HCT116 (cell line): ENCODE measurements at regions not wholly inside any gene's neighbourhood (a gene's known extent, or its start where the extent isn't known, plus 50 kb on each side); places are given as distances from the start of the nearest gene placed in this dataset.

Experiments used
- ATAC-seq: fragments of 200-7000 bp; cut with Tn5 transposase; 2 replicates; pipeline ENCODE4 v1.9.1; 2020; ENCODE audit warnings: mild to moderate bottlenecking, moderate library complexity
- BruUV-seq: library from RNA; stranded (reverse); fragments of 400-500 nt; replicated peaks from 2 replicates; lab custom pipeline; 2021; lab: Mats Ljungman, UMichigan
- CTCF ChIA-PET: fragments of 300-600 bp; sonication (Branson Sonifier 250); formaldehyde crosslinking; loops from one replicate; lab custom pipeline; 2021; ENCODE audit warnings: antibody characterized with exemption; lab: Charles Lee
- POLR2A ChIA-PET: fragments of 300-600, 350-600 bp; sonication (Branson Sonifier 250); formaldehyde crosslinking; loops from one replicate; lab custom pipeline; 2021; ENCODE audit warnings: antibody characterized with exemption; lab: Charles Lee
- RAD21 ChIA-PET, 2 experiments: fragments of 300-600 bp; sonication (Branson Sonifier 250); formaldehyde crosslinking; loops; one replicate each; lab custom pipeline; 2023; ENCODE audit warnings: low total read pairs in 2 of 2; ENCODE audit not compliant: uncharacterized antibody in 2 of 2, unreplicated experiment in 2 of 2, low non-redundant PET in 1 of 2; lab: Charles Lee
- DNase-seq: peaks from one replicate; pipeline ENCODE4 v3.0.0-alpha.2; 2010; ENCODE audit warnings: low read depth, low spot score
- H2AFZ ChIP-seq: fragments of 200-600 bp; shearing (Covaris generic), sonication (generic); 2 replicates; pipeline ENCODE4 v1.6.1; 2017; ENCODE audit warnings: low read depth, mixed run types, mixed read lengths, antibody characterized with exemption, low read length; ENCODE audit not compliant: poor library complexity, severe bottlenecking
- H3K27ac ChIP-seq: 2 replicates; pipeline ENCODE4 v1.5.1; 2012; ENCODE audit warnings: low read depth, low read length
- H3K27me3 ChIP-seq: fragments of 200-600 bp; sonication (generic); 2 replicates; pipeline ENCODE4 v1.6.1; 2016; ENCODE audit warnings: mixed run types, low read length, mixed read lengths; ENCODE audit not compliant: insufficient read depth
- H3K36me3 ChIP-seq, 2 experiments: fragments of 200-500 bp in 1 of 2; fragments of 200-600 bp in 1 of 2; sonication (Bioruptor generic) in 1 of 2; sonication (generic) in 1 of 2; 2 replicates each; pipeline versions ENCODE4 v1.5.1 to v1.6.1; 2014 to 2016; ENCODE audit warnings: low read length in 2 of 2, inconsistent platforms in 1 of 2, mixed read lengths in 1 of 2, mixed run types in 1 of 2; ENCODE audit not compliant: insufficient read depth in 2 of 2, control insufficient read depth in 1 of 2
- H3K4me1 ChIP-seq, 2 experiments: fragments of 200-600 bp in 1 of 2; sonication (generic) in 1 of 2; 2 replicates each; pipeline versions ENCODE4 v1.5.1 to v1.6.1; 2012 to 2017; ENCODE audit warnings: low read length in 2 of 2, inconsistent platforms in 1 of 2, mild to moderate bottlenecking in 1 of 2, mixed read lengths in 1 of 2, mixed run types in 1 of 2, moderate library complexity in 1 of 2; ENCODE audit not compliant: insufficient read depth in 2 of 2, control insufficient read depth in 1 of 2
- H3K4me2 ChIP-seq: fragments of 200-600 bp; sonication (generic); 2 replicates; pipeline ENCODE4 v1.6.1; 2017; ENCODE audit warnings: mixed run types, low read length, mixed read lengths
- H3K4me3 ChIP-seq, 2 experiments: fragments of 200-600 bp in 1 of 2; sonication (generic) in 1 of 2; replicated peaks in 1 of 2; 2 replicates each; pipeline ENCODE4 v1.5.1; 2011 to 2016; ENCODE audit warnings: low read length in 2 of 2, control low read depth in 1 of 2, low read depth in 1 of 2, mild to moderate bottlenecking in 1 of 2, mixed read lengths in 1 of 2, mixed run types in 1 of 2
- H3K79me2 ChIP-seq: fragments of 200-600 bp; sonication (generic); 2 replicates; pipeline ENCODE4 v1.6.1; 2017; ENCODE audit warnings: mild to moderate bottlenecking, mixed run types, low read length, moderate library complexity, mixed read lengths; ENCODE audit not compliant: insufficient read depth
- H3K9ac ChIP-seq: fragments of 200-600 bp; sonication (generic); 2 replicates; pipeline ENCODE4 v1.6.1; 2016; ENCODE audit warnings: low read length, mixed read lengths
- H3K9me2 ChIP-seq: fragments of 200-600 bp; sonication (generic), shearing (Covaris generic); 2 replicates; pipeline ENCODE4 v1.6.1; 2017; ENCODE audit warnings: mixed run types, mild to moderate bottlenecking, moderate library complexity; ENCODE audit not compliant: insufficient read depth
- H3K9me3 ChIP-seq, 2 experiments: fragments of 200-500 bp in 1 of 2; fragments of 200-600 bp in 1 of 2; sonication (Bioruptor generic) in 1 of 2; sonication (generic) in 1 of 2; 2 replicates each; pipeline ENCODE4 v1.6.1; 2014 to 2017; ENCODE audit warnings: low read length in 2 of 2, mixed read lengths in 2 of 2, inconsistent platforms in 1 of 2, low read depth in 1 of 2, mild to moderate bottlenecking in 1 of 2, mixed run types in 1 of 2, moderate library complexity in 1 of 2; ENCODE audit not compliant: control insufficient read depth in 1 of 2, insufficient read depth in 1 of 2
- H4K20me1 ChIP-seq: fragments of 200-600 bp; sonication (generic), shearing (Covaris generic); 2 replicates; pipeline ENCODE4 v1.6.1; 2017; ENCODE audit warnings: mixed run types, mild to moderate bottlenecking, moderate library complexity; ENCODE audit not compliant: insufficient read depth
- ATF3 ChIP-seq: IDR thresholded peaks from 2 replicates; pipeline ENCODE4 v1.6.1; 2012
- CBX3 ChIP-seq: IDR thresholded peaks from 2 replicates; pipeline ENCODE4 v1.6.1; 2012; ENCODE audit warnings: low read depth
- CEBPB ChIP-seq: IDR thresholded peaks from 2 replicates; pipeline ENCODE4 v1.6.1; 2012; ENCODE audit warnings: low read depth
- EGR1 ChIP-seq: IDR thresholded peaks from 2 replicates; pipeline ENCODE4 v1.6.1; 2012; ENCODE audit warnings: low read depth
- ELF1 ChIP-seq: IDR thresholded peaks from 2 replicates; pipeline ENCODE4 v1.6.1; 2012; ENCODE audit warnings: low read depth, borderline replicate concordance
- EZH2 ChIP-seq: fragments of 200-600 bp; sonication (generic); IDR thresholded peaks from 2 replicates; pipeline ENCODE4 v1.6.1; 2017; ENCODE audit warnings: antibody characterized with exemption, mixed run types
- EZH2phosphoT487 ChIP-seq: fragments of 200-600 bp; IDR thresholded peaks from 2 replicates; pipeline ENCODE4 v1.6.1; 2018; ENCODE audit warnings: antibody characterized with exemption, borderline replicate concordance
- MAX ChIP-seq: IDR thresholded peaks from 2 replicates; pipeline ENCODE4 v1.6.1; 2012
- SRF ChIP-seq: IDR thresholded peaks from 2 replicates; pipeline ENCODE4 v1.6.1; 2012; ENCODE audit warnings: low read depth
- TCF7L2 ChIP-seq: IDR thresholded peaks from 2 replicates; pipeline ENCODE4 v1.7.0; 2011; ENCODE audit warnings: borderline replicate concordance, inconsistent platforms; ENCODE audit not compliant: insufficient read depth, insufficient read length; ENCODE audit errors: extremely low read depth
- ZFX ChIP-seq: fragments of 450-650 bp; IDR thresholded peaks from 2 replicates; pipeline ENCODE4 v1.6.1; 2017
- ZNF274 ChIP-seq: fragments of 200-500 bp; sonication (Bioruptor generic); IDR thresholded peaks from 2 replicates; pipeline ENCODE4 v1.6.1; 2014; ENCODE audit warnings: mild to moderate bottlenecking, low read depth, low read length, inconsistent platforms
- intact Hi-C: fragments of 100-400 bp; cut with micrococcal nuclease; formaldehyde crosslinking; loops from 2 replicates; pipeline ENCODE4 v1.10.0; 2022

- TF ChIP-seq EZH2phosphoT487 (no peak), CEBPB (no peak), EZH2 (no peak), CBX3 (no peak), ATF3 (no peak), SRF (no peak), MAX (no peak)
- H3K4me2 ChIP-seq, result no peak overlapping the region
- ChIA-PET CTCF (no interaction called here), RAD21 (no interaction called here), POLR2A (no interaction called here)
- H3K9ac ChIP-seq, result no peak overlapping the region
- BruUV-seq, result no TSS peak
- no peaks in the 10 kb centered on the region for H3K27me3 ChIP-seq
- no peaks in the 10 kb centered on the region for H3K9me3 ChIP-seq
- no peaks in the 10 kb centered on the region for H3K79me2 ChIP-seq
- no peak overlapping the region for H2AFZ ChIP-seq
- H3K27ac ChIP-seq, result no peak overlapping the region
- no peaks in the 10 kb centered on the region for H3K4me1 ChIP-seq
- no peak for ATAC-seq
- no peaks in the 10 kb centered on the region for H4K20me1 ChIP-seq
- no peaks in the 10 kb centered on the region for H3K36me3 ChIP-seq
- no peaks in the 10 kb centered on the region for H3K9me2 ChIP-seq
- intact Hi-C loops, result no loop called here
- no peak overlapping the region for H3K4me3 ChIP-seq
- DNase-seq, result no peak
Observed at GRCh38 chr2:60104514-60105505, 448.6 kb downstream of the BCL11A start.

DNA sequence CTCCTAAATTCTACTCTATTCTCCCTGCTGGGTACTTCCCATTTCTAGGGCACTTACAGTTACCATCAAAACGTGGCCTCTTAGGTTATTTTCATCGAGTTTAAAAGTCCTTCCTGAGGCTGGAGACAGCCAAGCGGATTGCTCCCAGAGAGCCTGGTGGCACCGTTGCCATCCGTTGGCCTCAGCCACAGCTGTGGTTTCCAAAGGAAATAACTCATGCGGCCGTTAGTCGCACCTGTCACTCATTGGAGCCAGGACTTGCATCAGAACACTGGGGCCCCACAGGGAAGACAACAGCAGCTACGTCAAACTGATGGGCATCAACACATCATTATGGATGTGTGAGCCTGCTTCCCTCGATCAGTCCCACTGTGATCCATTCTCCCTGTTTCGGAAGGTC lies 453.4 kb downstream of the BCL11A start:
- no peaks in the 10 kb centered on the region; the same call in 1 of the 2 replicates for H3K27me3 ChIP-seq
- H3K4me3 ChIP-seq, result no peak overlapping the region
- no peak overlapping the region for H3K9ac ChIP-seq
- ChIA-PET POLR2A (no interaction called here), CTCF (no interaction called here), RAD21 (no interaction called here)
- no peaks in the 10 kb centered on the region for H3K4me1 ChIP-seq
- H3K27ac ChIP-seq, result no peak overlapping the region
- no peaks in the 10 kb centered on the region for H3K9me3 ChIP-seq
- no peak for DNase-seq
- no peak overlapping the region for H3K4me2 ChIP-seq
- no peak for TF ChIP-seq ELF1
- no peak for TF ChIP-seq TCF7L2
- TF ChIP-seq EGR1, result no peak
- no peak for TF ChIP-seq ZNF274
- no peak for TF ChIP-seq CEBPB
- TF ChIP-seq ZFX, result no peak
- no peak for ATAC-seq
- intact Hi-C loops, result no loop called here
- no peaks in the 10 kb centered on the region for H3K36me3 ChIP-seq
- BruUV-seq, result no TSS peak
- H2AFZ ChIP-seq, result no peak overlapping the region
- H4K20me1 ChIP-seq, result no peaks in the 10 kb centered on the region
- no peaks in the 10 kb centered on the region for H3K9me2 ChIP-seq
- no peaks in the 10 kb centered on the region for H3K79me2 ChIP-seq
